Endothelial cell (in vitro differentiated cells): ENCODE measurements at regions not wholly inside any gene's neighbourhood (a gene's known extent, or its start where the extent isn't known, plus 50 kb on each side); places are given as distances from the start of the nearest gene placed in this dataset.
"Not testable (repeated sequence)": the region's sequence is repeated elsewhere in the genome, so short reads cannot be mapped to it uniquely, and the experiment has no call there.

Experiments used
- DNase-seq: peaks from one replicate; pipeline ENCODE4 v3.0.0; 2021; ENCODE audit warnings: low spot score
- H3K27ac Mint-ChIP-seq: one replicate; pipeline ENCODE4 v1.8.0; 2021; ENCODE audit warnings: mixed read lengths, inconsistent platforms; ENCODE audit not compliant: unreplicated experiment
- H3K27me3 Mint-ChIP-seq: one replicate; pipeline ENCODE4 v1.8.0; 2021; ENCODE audit warnings: mild to moderate bottlenecking, moderate library complexity, mixed read lengths, inconsistent platforms; ENCODE audit not compliant: unreplicated experiment
- H3K36me3 Mint-ChIP-seq: one replicate; pipeline ENCODE4 v1.8.0; 2021; ENCODE audit warnings: mild to moderate bottlenecking, low read depth, mixed read lengths, inconsistent platforms; ENCODE audit not compliant: unreplicated experiment
- H3K4me1 Mint-ChIP-seq: one replicate; pipeline ENCODE4 v1.8.0; 2021; ENCODE audit warnings: mild to moderate bottlenecking, mixed read lengths, inconsistent platforms; ENCODE audit not compliant: unreplicated experiment
- H3K4me3 Mint-ChIP-seq: one replicate; pipeline ENCODE4 v1.8.0; 2021; ENCODE audit warnings: mild to moderate bottlenecking, mixed read lengths, inconsistent platforms; ENCODE audit not compliant: unreplicated experiment
- H3K9me3 Mint-ChIP-seq: one replicate; pipeline ENCODE4 v1.8.0; 2021; ENCODE audit warnings: mixed read lengths, inconsistent platforms; ENCODE audit not compliant: unreplicated experiment
- TF ChIP-seq, protein P1 (sequence below): fragments of 200-600 bp; sonication (generic); IDR thresholded peaks from one replicate; pipeline ENCODE4 v1.5.0; 2021; ENCODE audit warnings: antibody characterized with exemption; ENCODE audit not compliant: unreplicated experiment

DNA sequence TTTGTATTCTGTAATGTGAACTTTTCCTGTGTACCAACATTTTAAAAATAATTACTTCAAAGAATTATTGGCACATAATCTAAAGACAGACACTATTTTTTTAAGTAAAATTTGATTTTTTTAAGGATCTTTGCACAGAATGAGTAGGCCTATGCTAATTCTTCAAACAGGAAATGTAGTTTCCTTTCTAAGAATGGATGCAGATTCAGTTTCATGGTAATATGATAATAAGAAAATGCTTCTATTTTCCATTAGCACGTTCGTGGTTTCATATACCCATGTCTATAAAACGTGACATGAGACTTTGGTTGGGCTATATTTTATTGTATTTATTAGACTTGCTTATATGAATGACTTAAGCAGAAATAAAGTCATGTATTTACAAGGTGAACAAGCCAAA, 191.8 kb upstream of the RBBP8 start:
- TF ChIP-seq, protein P1, sequence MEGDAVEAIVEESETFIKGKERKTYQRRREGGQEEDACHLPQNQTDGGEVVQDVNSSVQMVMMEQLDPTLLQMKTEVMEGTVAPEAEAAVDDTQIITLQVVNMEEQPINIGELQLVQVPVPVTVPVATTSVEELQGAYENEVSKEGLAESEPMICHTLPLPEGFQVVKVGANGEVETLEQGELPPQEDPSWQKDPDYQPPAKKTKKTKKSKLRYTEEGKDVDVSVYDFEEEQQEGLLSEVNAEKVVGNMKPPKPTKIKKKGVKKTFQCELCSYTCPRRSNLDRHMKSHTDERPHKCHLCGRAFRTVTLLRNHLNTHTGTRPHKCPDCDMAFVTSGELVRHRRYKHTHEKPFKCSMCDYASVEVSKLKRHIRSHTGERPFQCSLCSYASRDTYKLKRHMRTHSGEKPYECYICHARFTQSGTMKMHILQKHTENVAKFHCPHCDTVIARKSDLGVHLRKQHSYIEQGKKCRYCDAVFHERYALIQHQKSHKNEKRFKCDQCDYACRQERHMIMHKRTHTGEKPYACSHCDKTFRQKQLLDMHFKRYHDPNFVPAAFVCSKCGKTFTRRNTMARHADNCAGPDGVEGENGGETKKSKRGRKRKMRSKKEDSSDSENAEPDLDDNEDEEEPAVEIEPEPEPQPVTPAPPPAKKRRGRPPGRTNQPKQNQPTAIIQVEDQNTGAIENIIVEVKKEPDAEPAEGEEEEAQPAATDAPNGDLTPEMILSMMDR: no peak
- Mint-ChIP-seq H3K4me1 (peaks cover 3% of the 10 kb centered on the region), H3K27ac (no peak overlapping the region), H3K36me3 (no peaks in the 10 kb centered on the region), H3K4me3 (no peak overlapping the region), H3K9me3 (no peaks in the 10 kb centered on the region), H3K27me3 (no peaks in the 10 kb centered on the region)
- no peak for DNase-seq

DNA sequence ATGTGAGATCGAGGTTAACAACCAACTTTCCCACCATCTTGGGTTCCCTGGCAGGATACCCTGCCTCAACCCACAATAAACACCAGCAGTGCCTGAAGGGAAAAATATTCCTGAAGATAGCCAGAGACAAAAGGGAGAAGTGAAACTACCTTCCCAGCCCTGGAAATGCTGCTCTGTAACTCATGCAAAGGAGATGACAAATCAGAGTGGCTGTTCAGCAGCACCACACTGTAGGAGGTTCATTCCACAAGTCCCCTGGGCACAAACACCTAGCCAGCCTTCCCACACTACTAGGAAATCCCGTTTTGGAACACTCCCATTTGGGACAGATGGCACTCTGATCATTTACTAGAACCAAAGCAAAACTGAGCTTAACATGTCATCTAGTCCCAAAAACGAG, 190.7 kb upstream of the RBBP8 start:
- TF ChIP-seq, protein P1: no peak

DNA sequence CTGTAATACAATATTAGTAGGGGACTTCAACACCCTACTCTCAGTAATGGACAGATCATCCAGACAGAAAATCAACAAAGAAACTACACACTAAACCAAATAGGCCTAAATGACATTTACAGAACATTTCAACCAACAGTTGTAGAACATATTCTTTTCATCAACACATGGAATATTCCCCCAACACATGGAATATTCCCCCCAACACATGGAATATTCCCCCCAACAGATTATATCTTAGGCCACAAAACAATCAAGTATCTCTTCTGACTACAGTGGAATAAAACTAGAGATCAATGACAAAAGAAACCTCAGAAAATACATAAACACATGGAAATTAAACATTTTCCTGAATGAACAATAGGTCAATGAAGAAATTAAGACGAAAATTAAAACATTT, 187.2 kb upstream of the RBBP8 start:
- Mint-ChIP-seq H3K36me3 (peaks cover 4% of the 10 kb centered on the region), H3K4me3 (no peak overlapping the region), H3K4me1 (peaks cover 2% of the 10 kb centered on the region), H3K9me3 (no peaks in the 10 kb centered on the region), H3K27ac (no peak overlapping the region), H3K27me3 (no peaks in the 10 kb centered on the region)
- TF ChIP-seq, protein P1: no peak
- no peak for DNase-seq

More for the DNA sequence above, 190.7 kb upstream of the RBBP8 start:
- no peak overlapping the region for H3K4me3 Mint-ChIP-seq
- H3K9me3 Mint-ChIP-seq: no peaks in the 10 kb centered on the region
- DNase-seq: no peak
- H3K27me3 Mint-ChIP-seq: no peaks in the 10 kb centered on the region
- H3K4me1 Mint-ChIP-seq: peaks cover 3% of the 10 kb centered on the region
- H3K36me3 Mint-ChIP-seq: no peaks in the 10 kb centered on the region
- H3K27ac Mint-ChIP-seq: no peak overlapping the region

DNA sequence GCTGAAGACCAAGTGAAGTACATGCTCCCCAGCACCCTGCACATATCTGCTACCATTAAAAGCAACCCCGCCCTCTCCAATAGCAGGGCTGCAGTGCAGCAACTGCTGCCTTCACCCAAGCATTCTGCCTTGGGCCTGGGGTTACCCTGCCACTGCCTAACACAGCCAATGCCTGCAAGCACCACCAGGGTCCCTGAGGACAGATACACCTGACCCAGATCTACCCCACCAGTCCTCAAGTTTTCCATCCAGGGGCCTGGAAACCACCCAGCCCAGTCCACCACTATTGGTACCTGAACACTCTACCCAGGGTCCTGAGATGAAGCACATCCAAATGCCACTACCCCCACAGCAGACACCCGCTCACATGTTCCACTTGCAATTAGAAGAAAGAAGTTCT, 181.1 kb upstream of the RBBP8 start:
- DNase-seq: no peak
- no peak overlapping the region for H3K4me3 Mint-ChIP-seq
- no peak overlapping the region for H3K27ac Mint-ChIP-seq
- no peaks in the 10 kb centered on the region for H3K27me3 Mint-ChIP-seq
- H3K4me1 Mint-ChIP-seq: no peaks in the 10 kb centered on the region
- H3K9me3 Mint-ChIP-seq: no peaks in the 10 kb centered on the region
- TF ChIP-seq, protein P1: no peak
- peaks cover 4% of the 10 kb centered on the region for H3K36me3 Mint-ChIP-seq

DNA sequence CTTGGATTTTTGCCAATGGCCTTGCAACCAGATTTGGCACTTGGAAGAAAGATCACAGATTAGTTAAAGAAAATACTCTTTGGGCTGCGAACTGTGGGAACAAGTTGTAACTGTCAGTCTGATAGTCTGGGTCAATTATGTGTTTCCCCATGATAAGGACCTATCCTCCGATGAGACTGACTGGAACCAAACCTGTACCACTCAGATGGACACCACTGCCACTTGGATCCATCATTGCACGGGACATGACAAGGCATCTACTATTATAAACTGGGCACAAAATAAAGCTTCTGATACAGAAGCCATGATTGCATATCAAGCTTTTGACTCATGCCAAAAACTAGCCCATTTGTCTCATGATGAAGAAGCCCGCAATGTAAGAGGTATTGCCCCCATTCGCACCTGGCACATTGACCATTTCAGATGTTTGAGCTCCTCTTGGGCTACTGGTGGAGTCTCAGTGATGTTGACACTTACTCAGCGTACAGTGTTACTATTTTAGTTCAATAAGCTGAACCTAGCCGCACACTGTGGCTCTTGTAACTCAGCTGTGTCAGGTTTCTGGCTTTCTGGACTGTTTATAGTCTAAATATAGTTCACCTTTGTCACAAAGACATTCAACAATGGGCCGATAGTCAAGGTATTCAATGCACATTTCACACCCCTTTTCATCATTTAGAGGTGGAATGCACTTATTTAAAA, 179.8 kb upstream of the RBBP8 start:
- Mint-ChIP-seq H3K27ac (no peak overlapping the region), H3K9me3 (no peaks in the 10 kb centered on the region), H3K36me3 (peaks cover 2% of the 10 kb centered on the region), H3K4me1 (no peaks in the 10 kb centered on the region), H3K27me3 (no peaks in the 10 kb centered on the region), H3K4me3 (no peak overlapping the region)
- TF ChIP-seq, protein P1: no peak
- no peak for DNase-seq

DNA sequence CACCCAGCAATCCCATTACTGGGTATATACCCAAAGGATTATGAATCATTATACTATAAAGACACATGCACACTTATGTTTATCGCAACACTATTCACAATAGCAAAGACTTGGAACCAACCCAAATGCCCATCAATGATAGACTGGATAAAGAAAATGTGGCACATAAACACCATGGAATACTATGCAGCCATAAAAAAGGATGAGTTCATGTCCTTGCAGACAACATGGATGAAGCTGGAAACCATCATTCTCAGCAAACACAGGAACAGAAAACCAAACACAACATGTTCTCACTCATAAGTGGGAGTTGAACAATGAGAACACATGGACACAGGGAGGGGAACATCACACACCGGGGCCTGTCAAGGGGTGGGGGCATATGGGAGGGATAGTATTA, 169.1 kb upstream of the RBBP8 start:
- H3K4me3 Mint-ChIP-seq, H3K27me3 Mint-ChIP-seq, H3K36me3 Mint-ChIP-seq, H3K4me1 Mint-ChIP-seq, H3K27ac Mint-ChIP-seq, H3K9me3 Mint-ChIP-seq, DNase-seq: not testable (repeated sequence)
